Liver (tissue), 8 donors: ENCODE measurements at regions not wholly inside any gene's neighbourhood (a gene's known extent, or its start where the extent isn't known, plus 50 kb on each side); places are given as distances from the start of the nearest gene placed in this dataset.

Source experiments
- DNase-seq: peaks from one replicate; pipeline ENCODE4 v3.0.0-alpha.2; 2017; ENCODE audit warnings: low spot score
- H3K27ac ChIP-seq, 2 donors: one replicate each; pipeline ENCODE4 v1.7.0; 2013; ENCODE audit warnings: inconsistent platforms in 2 of 2, low read length in 2 of 2, control low read depth in 1 of 2, low read depth in 1 of 2, mild to moderate bottlenecking in 1 of 2
- H3K27me3 ChIP-seq, 4 donors: one replicate each; pipeline versions ENCODE4 v1.6.1 to v1.7.0; 2013; ENCODE audit warnings: low read length in 3 of 4, inconsistent platforms in 1 of 4, mild to moderate bottlenecking in 1 of 4, moderate library complexity in 1 of 4; ENCODE audit not compliant: control insufficient read depth in 4 of 4, insufficient read depth in 4 of 4
- H3K36me3 ChIP-seq, 4 donors: one replicate each; pipeline versions ENCODE4 v1.6.1 to v1.7.0; 2013; ENCODE audit warnings: low read length in 3 of 4, mild to moderate bottlenecking in 3 of 4, low read depth in 1 of 4, moderate library complexity in 1 of 4; ENCODE audit not compliant: control insufficient read depth in 4 of 4, insufficient read depth in 3 of 4
- H3K4me1 ChIP-seq, 4 donors: one replicate each; pipeline versions ENCODE4 v1.6.1 to v1.7.0; 2013; ENCODE audit warnings: low read length in 3 of 4, mild to moderate bottlenecking in 3 of 4, moderate library complexity in 1 of 4; ENCODE audit not compliant: control insufficient read depth in 4 of 4, insufficient read depth in 4 of 4
- H3K4me3 ChIP-seq, 3 donors: one replicate each; pipeline versions ENCODE4 v1.6.1 to v1.7.0; 2013; ENCODE audit warnings: low read length in 3 of 3, control low read depth in 1 of 3, low read depth in 1 of 3, mild to moderate bottlenecking in 1 of 3
- H3K9ac ChIP-seq, 2 donors: one replicate each; pipeline ENCODE4 v1.7.0; 2013; ENCODE audit warnings: low read length in 2 of 2, mild to moderate bottlenecking in 2 of 2, moderate library complexity in 2 of 2, control low read depth in 1 of 2, low read depth in 1 of 2
- H3K9me3 ChIP-seq, 4 donors: one replicate each; pipeline versions ENCODE4 v1.6.1 to v1.7.0; 2013; ENCODE audit warnings: low read length in 3 of 4; ENCODE audit not compliant: control insufficient read depth in 4 of 4
- ATF3 ChIP-seq: IDR thresholded peaks from 2 replicates; pipeline ENCODE4 v1.6.1; 2016; ENCODE audit warnings: antibody characterized with exemption
- CTCF ChIP-seq: fragments of 150-350 bp; IDR thresholded peaks from 2 replicates; pipeline ENCODE4 v1.5.1; 2017; ENCODE audit warnings: improper control_type of control experiment, low read depth, low read length; ENCODE audit not compliant: missing input control
- EGR1 ChIP-seq, 2 donors: IDR thresholded peaks; 2 replicates each; pipeline ENCODE4 v1.6.1; 2016 to 2018; ENCODE audit warnings: antibody characterized with exemption in 2 of 2, low read depth in 2 of 2
- FOXA1 ChIP-seq: IDR thresholded peaks from 2 replicates; pipeline ENCODE4 v1.6.1; 2016; ENCODE audit warnings: antibody characterized with exemption
- FOXA2 ChIP-seq: IDR thresholded peaks from 2 replicates; pipeline ENCODE4 v1.6.1; 2016; ENCODE audit warnings: antibody characterized with exemption
- GABPA ChIP-seq, 2 donors: IDR thresholded peaks in 1 of 2; conservative IDR thresholded peaks in 1 of 2; 2 replicates each; pipeline ENCODE4 v1.6.1; 2016; ENCODE audit warnings: antibody characterized with exemption in 2 of 2, mild to moderate bottlenecking in 1 of 2, moderate library complexity in 1 of 2
- HNF4A ChIP-seq, 2 donors: conservative IDR thresholded peaks; 2 replicates each; pipeline ENCODE4 v1.6.1; 2016; ENCODE audit warnings: antibody characterized with exemption in 2 of 2, mild to moderate bottlenecking in 2 of 2
- HNF4G ChIP-seq: IDR thresholded peaks from 2 replicates; pipeline ENCODE4 v1.6.1; 2016; ENCODE audit warnings: antibody characterized with exemption
- JUND ChIP-seq, 2 donors: IDR thresholded peaks; 2 replicates each; pipeline ENCODE4 v1.6.1; 2016; ENCODE audit warnings: antibody characterized with exemption in 2 of 2
- MAX ChIP-seq: IDR thresholded peaks from 2 replicates; pipeline ENCODE4 v1.6.1; 2016; ENCODE audit warnings: antibody characterized with exemption
- NR2F2 ChIP-seq: IDR thresholded peaks from 2 replicates; pipeline ENCODE4 v1.6.1; 2016; ENCODE audit warnings: antibody characterized with exemption
- RXRA ChIP-seq, 2 donors: IDR thresholded peaks; 2 replicates each; pipeline ENCODE4 v1.6.1; 2017 to 2018; ENCODE audit warnings: antibody characterized with exemption in 2 of 2, mild to moderate bottlenecking in 1 of 2
- SP1 ChIP-seq: IDR thresholded peaks from 2 replicates; pipeline ENCODE4 v1.6.1; 2018; ENCODE audit warnings: antibody characterized with exemption, mild to moderate bottlenecking
- TAF1 ChIP-seq: conservative IDR thresholded peaks from 2 replicates; pipeline ENCODE4 v1.6.1; 2016; ENCODE audit warnings: antibody characterized with exemption, mild to moderate bottlenecking
- YY1 ChIP-seq: IDR thresholded peaks from 2 replicates; pipeline ENCODE4 v1.6.1; 2016; ENCODE audit warnings: antibody characterized with exemption, mild to moderate bottlenecking
- ZBTB33 ChIP-seq: IDR thresholded peaks from 2 replicates; pipeline ENCODE4 v1.6.1; 2016; ENCODE audit warnings: antibody characterized with exemption
- WGBS: extraction: QIAGEN DNeasy Blood & Tissue Kit; methylation state at CpG from one replicate; pipeline ENCODE4 v1.1.7; 2013; 5-methylcytosine and 5-hydroxymethylcytosine counted together
- donor health status: healthy.
- donor health status: healthy.
- donor health status: healthy.
- donor health status: healthy.
- donor health status: healthy.

GRCh38 chr3:21170964-21171363 lies 580.0 kb downstream of the ZNF385D start:
- no peak for DNase-seq
- TF ChIP-seq HNF4A (conservative IDR thresholded peaks at IDR 0.05) (no peak), CTCF (peak; percentile 8)
- no peak overlapping the region for H3K4me3 ChIP-seq
- H3K9ac ChIP-seq: no peak overlapping the region
- 53% methylated on average over 1 of the region's 1 CpG for WGBS
- no peaks in the 10 kb centered on the region for H3K36me3 ChIP-seq
- H3K27ac ChIP-seq: no peak overlapping the region
- no peaks in the 10 kb centered on the region for H3K4me1 ChIP-seq
- no peaks in the 10 kb centered on the region for H3K27me3 ChIP-seq
- H3K9me3 ChIP-seq: no peaks in the 10 kb centered on the region

- DNase-seq: no peak
- 77% methylated on average over 3 of the region's 3 CpGs for WGBS
- TF ChIP-seq EGR1 (IDR thresholded peaks at IDR 0.05; ENCODE audit: low read depth in 2 of 2): no peak
- no peak for TF ChIP-seq MAX
- TF ChIP-seq CTCF: no peak
- no peak for TF ChIP-seq ZBTB33
- no peak for TF ChIP-seq RXRA (IDR thresholded peaks at IDR 0.05)
- TF ChIP-seq YY1: no peak
- no peak for TF ChIP-seq FOXA1
- TF ChIP-seq SP1: no peak
- no peak for TF ChIP-seq JUND (IDR thresholded peaks at IDR 0.05)
- Histone ChIP-seq H3K27ac (no peak overlapping the region), H3K9ac (no peak overlapping the region), H3K9me3 (no peaks in the 10 kb centered on the region), H3K36me3 (no peaks in the 10 kb centered on the region), H3K4me1 (no peaks in the 10 kb centered on the region), H3K4me3 (no peak overlapping the region), H3K27me3 (no peaks in the 10 kb centered on the region)
These were observed 581.1 kb downstream of the ZNF385D start for GRCh38 chr3:21169948-21170347.

- 64% methylated on average over 2 of the region's 2 CpGs for WGBS
- no peaks in the 10 kb centered on the region for H3K36me3 ChIP-seq
- no peaks in the 10 kb centered on the region for H3K4me1 ChIP-seq
- TF ChIP-seq EGR1 (IDR thresholded peaks at IDR 0.05; ENCODE audit: low read depth in 2 of 2): no peak
- no peak for TF ChIP-seq FOXA2
- TF ChIP-seq ATF3: no peak
- no peak for TF ChIP-seq SP1
- no peak for TF ChIP-seq NR2F2
- no peak for TF ChIP-seq GABPA (IDR thresholded peaks at IDR 0.05 in 1 of 2, conservative IDR thresholded peaks at IDR 0.05 in 1 of 2)
- no peak for TF ChIP-seq TAF1
- no peak for TF ChIP-seq HNF4G
- TF ChIP-seq RXRA (IDR thresholded peaks at IDR 0.05): no peak
- no peak for TF ChIP-seq ZBTB33
- TF ChIP-seq JUND (IDR thresholded peaks at IDR 0.05): no peak
- TF ChIP-seq CTCF: no peak
These were observed 582.5 kb downstream of the ZNF385D start for GRCh38 chr3:21168471-21168870.

More at GRCh38 chr3:21168471-21168870, 582.5 kb downstream of the ZNF385D start:
- no peak overlapping the region for H3K4me3 ChIP-seq
- no peaks in the 10 kb centered on the region for H3K9me3 ChIP-seq
- H3K27me3 ChIP-seq: no peaks in the 10 kb centered on the region
- no peak overlapping the region for H3K9ac ChIP-seq
- no peak overlapping the region for H3K27ac ChIP-seq
- no peak for DNase-seq
